OCI-LY7 (cell line): ENCODE measurements at regions not wholly inside any gene's neighbourhood (a gene's known extent, or its start where the extent isn't known, plus 50 kb on each side); places are given as distances from the start of the nearest gene placed in this dataset.
"Not testable (repeated sequence)": the region's sequence is repeated elsewhere in the genome, so short reads cannot be mapped to it uniquely, and the experiment has no call there.

Experiments used
- BruUV-seq: library from RNA; stranded (reverse); fragments of 400-500 nt; replicated peaks from 2 replicates; lab custom pipeline; 2021; lab: Mats Ljungman, UMichigan
- CTCF ChIA-PET: fragments of 300-600 bp; sonication (Branson Sonifier 250); formaldehyde crosslinking; loops from one replicate; lab custom pipeline; 2022; ENCODE audit warnings: antibody characterized with exemption; ENCODE audit not compliant: unreplicated experiment; lab: Charles Lee
- POLR2A ChIA-PET: fragments of 300-600 bp; sonication (Branson Sonifier 250); formaldehyde crosslinking; loops from one replicate; lab custom pipeline; 2022; ENCODE audit warnings: antibody characterized with exemption; lab: Charles Lee
- DNase-seq: peaks from one replicate; pipeline ENCODE4 v3.0.0-alpha.2; 2015; ENCODE audit warnings: low spot score
- H2AFZ ChIP-seq: fragments of 200-600 bp; sonication (generic), shearing (Covaris generic); 2 replicates; pipeline ENCODE4 v1.6.1; 2014; ENCODE audit warnings: mild to moderate bottlenecking, antibody characterized with exemption, low read length, moderate library complexity
- H3K27ac ChIP-seq: fragments of 200-600 bp; sonication (generic); 2 replicates; pipeline ENCODE4 v1.5.1; 2014; ENCODE audit warnings: mixed run types, low read depth, mild to moderate bottlenecking, moderate library complexity, low read length, inconsistent platforms; ENCODE audit not compliant: poor library complexity, severe bottlenecking
- H3K36me3 ChIP-seq: fragments of 200-600 bp; sonication (generic); 2 replicates; pipeline ENCODE4 v1.6.1; 2014; ENCODE audit warnings: mild to moderate bottlenecking, antibody characterized with exemption, low read length, moderate library complexity, mixed read lengths; ENCODE audit not compliant: insufficient read depth
- H3K4me1 ChIP-seq: fragments of 200-600 bp; sonication (generic); 2 replicates; pipeline ENCODE4 v1.5.1; 2014; ENCODE audit warnings: mild to moderate bottlenecking, low read length; ENCODE audit not compliant: insufficient read depth, poor library complexity, severe bottlenecking
- H3K4me2 ChIP-seq: fragments of 200-600 bp; sonication (generic); 2 replicates; pipeline ENCODE4 v1.6.1; 2014; ENCODE audit warnings: mild to moderate bottlenecking, low read length
- H3K4me3 ChIP-seq: fragments of 200-600 bp; sonication (generic); 2 replicates; pipeline ENCODE4 v1.5.1; 2014; ENCODE audit warnings: mild to moderate bottlenecking, low read depth, low read length; ENCODE audit not compliant: poor library complexity, severe bottlenecking
- H3K79me2 ChIP-seq: fragments of 200-600 bp; sonication (generic); 2 replicates; pipeline ENCODE4 v1.6.1; 2016; ENCODE audit warnings: low read depth, mild to moderate bottlenecking, low read length, moderate library complexity, mixed read lengths; ENCODE audit not compliant: insufficient read depth
- H3K9me2 ChIP-seq: fragments of 200-600 bp; sonication (generic); 2 replicates; pipeline ENCODE4 v1.6.1; 2016; ENCODE audit warnings: mild to moderate bottlenecking, low read length, mixed read lengths; ENCODE audit not compliant: insufficient read depth
- H3K9me3 ChIP-seq: fragments of 200-600 bp; sonication (generic); 2 replicates; pipeline ENCODE4 v1.6.1; 2014; ENCODE audit warnings: mild to moderate bottlenecking, mixed run types, low read length, mixed read lengths
- H4K20me1 ChIP-seq: fragments of 200-600 bp; sonication (generic); 2 replicates; pipeline ENCODE4 v1.6.1; 2014; ENCODE audit warnings: mild to moderate bottlenecking, antibody characterized with exemption, low read length, moderate library complexity, mixed read lengths; ENCODE audit not compliant: insufficient read depth
- CTCF ChIP-seq: fragments of 200-600 bp; sonication (generic); conservative IDR thresholded peaks from 2 replicates; pipeline ENCODE4 v1.5.1; 2014; ENCODE audit warnings: mild to moderate bottlenecking, antibody characterized with exemption, low read length, moderate library complexity, mixed read lengths
- EZH2phosphoT487 ChIP-seq: fragments of 200-600 bp; sonication (generic); IDR thresholded peaks from 2 replicates; pipeline ENCODE4 v1.6.1; 2018; ENCODE audit warnings: low read depth, borderline replicate concordance, mild to moderate bottlenecking, mixed run types, antibody characterized with exemption, low read length, moderate library complexity, mixed read lengths
- intact Hi-C: fragments of 100-400 bp; cut with micrococcal nuclease; formaldehyde crosslinking; loops from one replicate; pipeline ENCODE4 v1.10.0; 2022; ENCODE audit not compliant: unreplicated experiment

GRCh38 chr10:4150676-4151075, 365.7 kb upstream of the KLF6 start:
- Histone ChIP-seq H3K79me2 (no peaks in the 10 kb centered on the region), H3K4me1 (no peaks in the 10 kb centered on the region), H3K9me3 (no peaks in the 10 kb centered on the region), H4K20me1 (no peaks in the 10 kb centered on the region), H2AFZ (no peak overlapping the region), H3K9me2 (no peaks in the 10 kb centered on the region), H3K4me2 (no peak overlapping the region), H3K27ac (no peak overlapping the region), H3K36me3 (no peaks in the 10 kb centered on the region), H3K4me3 (no peak overlapping the region)
- ChIA-PET POLR2A (interaction anchor here (1.1 kb wide), 1 partner anchor 367 kb away, joined by 3 read pairs; no protein-coding TSS in a partner anchor), CTCF (no interaction called here)
- no TSS peak for BruUV-seq
- TF ChIP-seq CTCF (no peak), EZH2phosphoT487 (no peak)
- intact Hi-C loops: no loop called here
- no peak for DNase-seq

GRCh38 chr10:4149460-4149859, 364.5 kb upstream of the KLF6 start:
- H3K4me3 ChIP-seq, H3K9me3 ChIP-seq, POLR2A ChIA-PET, H3K4me2 ChIP-seq, H2AFZ ChIP-seq, H3K4me1 ChIP-seq, H3K9me2 ChIP-seq, intact Hi-C loops, H3K36me3 ChIP-seq, H4K20me1 ChIP-seq, DNase-seq, BruUV-seq, H3K79me2 ChIP-seq, CTCF ChIA-PET, H3K27ac ChIP-seq: not testable (repeated sequence)

GRCh38 chr10:4147245-4147644, 362.2 kb upstream of the KLF6 start:
- Histone ChIP-seq H3K9me3 (no peaks in the 10 kb centered on the region), H3K27ac (no peak overlapping the region), H3K4me1 (no peaks in the 10 kb centered on the region), H4K20me1 (no peaks in the 10 kb centered on the region; the same call in 1 of the 2 replicates), H2AFZ (no peak overlapping the region), H3K79me2 (no peaks in the 10 kb centered on the region), H3K4me2 (no peak overlapping the region), H3K4me3 (no peak overlapping the region), H3K36me3 (no peaks in the 10 kb centered on the region), H3K9me2 (no peaks in the 10 kb centered on the region)
- TF ChIP-seq CTCF (no peak), EZH2phosphoT487 (no peak)
- intact Hi-C loops: no loop called here
- CTCF ChIA-PET: no interaction called here
- POLR2A ChIA-PET: interaction anchor here (1.0 kb wide), 1 partner anchor 10 kb away, joined by 3 read pairs; no protein-coding TSS in a partner anchor
- BruUV-seq: no TSS peak
- no peak for DNase-seq
